B cell (primary cell): ENCODE measurements at regions not wholly inside any gene's neighbourhood (a gene's known extent, or its start where the extent isn't known, plus 50 kb on each side); places are given as distances from the start of the nearest gene placed in this dataset.
A peak's percentile ranks its signal among the peaks of the same experiment; 100 is the strongest.

Experiments
- ATAC-seq: fragments of 200-7000 bp; cut with Tn5 transposase; one replicate; pipeline ENCODE4 v1.10.0; 2021; ENCODE audit warnings: low read depth, mild to moderate bottlenecking, moderate number of reproducible peaks, moderate library complexity
- CTCF ChIA-PET: fragments of 350-600 bp; sonication (Branson Sonifier 250); formaldehyde crosslinking; loops from one replicate; lab custom pipeline; 2021; ENCODE audit warnings: antibody characterized with exemption, inconsistent platforms; lab: Charles Lee
- POLR2A ChIA-PET: fragments of 350-600 bp; sonication (Branson Sonifier 250); formaldehyde crosslinking; loops from one replicate; lab custom pipeline; 2021; ENCODE audit warnings: antibody characterized with exemption; lab: Charles Lee
- DNase-seq: peaks from one replicate; pipeline ENCODE4 v3.0.0; 2013
- H2AFZ ChIP-seq: 2 replicates; pipeline ENCODE4 v1.6.1; 2012; ENCODE audit warnings: mild to moderate bottlenecking, low read depth, low read length; ENCODE audit not compliant: insufficient read depth, poor library complexity, severe bottlenecking
- H3K27ac ChIP-seq, 2 donors: 1 replicate in 1 of 2; 2 replicates in 1 of 2; pipeline ENCODE4 v1.5.1; 2012 to 2013; ENCODE audit warnings: low read length in 2 of 2, mild to moderate bottlenecking in 2 of 2, moderate library complexity in 1 of 2
- H3K27me3 ChIP-seq, 4 experiments: fragments of 200-600 bp in 1 of 4; sonication (generic) in 1 of 4; replicated peaks in 1 of 4; 1 replicate in 2 of 4; 2 replicates in 2 of 4; pipeline versions ENCODE4 v1.6.1 to v1.7.0; 2013 to 2016; ENCODE audit warnings: low read length in 3 of 4, mild to moderate bottlenecking in 2 of 4, mixed read lengths in 1 of 4, moderate library complexity in 1 of 4; ENCODE audit not compliant: insufficient read depth in 4 of 4, control insufficient read depth in 3 of 4; ENCODE audit errors: control extremely low read depth in 1 of 4
- H3K36me3 ChIP-seq, 2 experiments: replicated peaks in 1 of 2; 1 replicate in 1 of 2; 2 replicates in 1 of 2; pipeline versions ENCODE4 v1.6.1 to v1.7.1; 2013; ENCODE audit warnings: low read length in 1 of 2; ENCODE audit not compliant: insufficient read depth in 2 of 2, control insufficient read depth in 1 of 2; ENCODE audit errors: control extremely low read depth in 1 of 2, extremely low read depth in 1 of 2
- H3K4me1 ChIP-seq, 2 donors: fragments of 200-600 bp in 1 of 2; sonication (generic) in 1 of 2; 1 replicate in 1 of 2; 2 replicates in 1 of 2; pipeline versions ENCODE4 v1.5.1 to v1.6.1; 2013 to 2017; ENCODE audit warnings: low read length in 2 of 2; ENCODE audit not compliant: control insufficient read depth in 2 of 2, insufficient read depth in 2 of 2
- H3K4me2 ChIP-seq: replicated peaks from 2 replicates; pipeline ENCODE3; 2012; ENCODE audit warnings: mild to moderate bottlenecking, low read depth, low read length; ENCODE audit not compliant: poor library complexity, severe bottlenecking
- H3K4me3 ChIP-seq, 5 experiments: fragments of 200-600 bp in 1 of 5; sonication (generic) in 1 of 5; 1 replicate in 3 of 5; 2 replicates in 2 of 5; pipeline versions ENCODE4 v1.5.1 to v1.7.0; 2011 to 2016; ENCODE audit warnings: low read length in 4 of 5, mild to moderate bottlenecking in 4 of 5, low read depth in 2 of 5, control low read depth in 1 of 5, moderate library complexity in 1 of 5; ENCODE audit not compliant: insufficient read depth in 1 of 5; ENCODE audit errors: control extremely low read depth in 1 of 5, extremely low read depth in 1 of 5
- H3K79me2 ChIP-seq: fragments of 200-600 bp; sonication (generic); one replicate; pipeline ENCODE4 v1.6.0; 2016; ENCODE audit warnings: low read length; ENCODE audit not compliant: control insufficient read depth, insufficient read depth
- H3K9ac ChIP-seq: fragments of 200-600 bp; sonication (generic); 2 replicates; pipeline ENCODE4 v1.6.1; 2017; ENCODE audit warnings: mild to moderate bottlenecking, low read length, moderate library complexity
- H3K9me3 ChIP-seq, 3 donors: one replicate each; pipeline versions ENCODE4 v1.6.1 to v1.7.1; 2013; ENCODE audit warnings: low read length in 2 of 3; ENCODE audit not compliant: control insufficient read depth in 2 of 3, insufficient read depth in 1 of 3; ENCODE audit errors: control extremely low read depth in 1 of 3
- H4K20me1 ChIP-seq: 2 replicates; pipeline ENCODE4 v1.6.0; 2012; ENCODE audit warnings: mild to moderate bottlenecking, low read length; ENCODE audit not compliant: insufficient read depth, control insufficient read depth, poor library complexity, severe bottlenecking
- H3K27ac Mint-ChIP-seq: one replicate; pipeline ENCODE4 v1.8.0; 2021; ENCODE audit warnings: mixed read lengths
- H3K27me3 Mint-ChIP-seq: one replicate; pipeline ENCODE4 v1.8.0; 2021; ENCODE audit warnings: mixed read lengths
- H3K4me1 Mint-ChIP-seq: one replicate; pipeline ENCODE4 v1.8.0; 2021; ENCODE audit warnings: mixed read lengths
- H3K4me3 Mint-ChIP-seq: one replicate; pipeline ENCODE4 v1.8.0; 2021; ENCODE audit warnings: mixed read lengths
- H3K9me3 Mint-ChIP-seq: one replicate; pipeline ENCODE4 v1.8.0; 2022; ENCODE audit warnings: mixed read lengths; ENCODE audit not compliant: insufficient read depth
- EZH2 ChIP-seq: IDR thresholded peaks from 2 replicates; pipeline ENCODE4 v1.6.1; 2012; ENCODE audit warnings: borderline replicate concordance, low read depth, mild to moderate bottlenecking, moderate library complexity, low read length; ENCODE audit not compliant: insufficient read depth, poor library complexity, severe bottlenecking
- WGBS: methylation state at CpG from one replicate; pipeline ENCODE4 v1.1.5; 2013; ENCODE audit warnings: missing lambda C conversion rate; ENCODE audit not compliant: insufficient coverage; 5-methylcytosine and 5-hydroxymethylcytosine counted together
- intact Hi-C: fragments of 100-400 bp; cut with micrococcal nuclease; formaldehyde crosslinking; loops from one replicate; pipeline ENCODE4 v1.10.0; 2022
- TF ChIP-seq, protein P1 (sequence below): fragments of 200-600 bp; IDR thresholded peaks from one replicate; pipeline ENCODE4 v1.8.0; 2022; ENCODE audit warnings: antibody characterized with exemption, mild to moderate bottlenecking

DNA sequence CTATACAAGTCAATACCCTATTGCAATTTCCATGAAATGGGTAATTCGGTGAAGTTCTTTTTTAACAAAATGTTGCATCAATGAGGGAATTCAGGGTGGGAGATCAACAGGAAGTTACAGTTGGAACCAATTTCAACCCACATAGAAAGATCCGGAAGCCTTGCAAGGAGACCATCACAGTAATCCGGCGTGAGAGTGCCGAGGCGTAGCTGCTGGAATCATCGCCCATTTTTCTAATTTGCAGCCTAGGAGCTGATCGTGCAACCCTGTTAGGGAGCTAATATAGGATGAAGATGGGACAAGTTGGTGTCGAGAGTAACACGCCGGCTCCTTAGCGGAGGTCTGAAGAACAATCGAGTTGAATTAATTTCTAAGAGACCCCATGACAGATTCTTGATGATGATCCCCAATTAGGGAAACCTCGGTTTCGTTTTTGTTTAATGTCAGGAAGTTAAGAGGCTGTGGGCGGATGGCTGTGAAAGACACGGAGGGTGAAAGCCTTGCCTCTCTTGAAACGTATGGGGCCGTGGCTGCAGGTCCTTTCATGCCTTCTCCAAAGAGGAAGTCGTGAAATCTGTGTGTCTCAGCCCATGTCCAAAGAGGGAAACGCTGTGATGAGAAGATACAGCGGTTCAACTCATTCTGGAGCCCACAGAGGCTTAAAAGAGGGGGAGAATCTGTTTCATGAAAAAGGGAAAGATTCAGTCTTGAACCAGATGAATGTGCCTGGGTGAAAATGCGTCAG lies 51.2 kb upstream of the CARD11 start:
- Mint-ChIP-seq H3K4me1 (peaks cover 44% of the 10 kb centered on the region), H3K4me3 (peak overlapping the region; percentile 75), H3K9me3 (no peaks in the 10 kb centered on the region), H3K27ac (peak overlapping the region; percentile 91), H3K27me3 (no peaks in the 10 kb centered on the region)
- Histone ChIP-seq H2AFZ (peak overlapping the region; percentile 74), H3K4me2 (peak overlapping the region; percentile 73), H3K27ac (peak overlapping the region; percentile 78 to 82), H3K9me3 (peaks cover 0 to 13% (median 0%) of the 10 kb centered on the region in 3 donors), H3K79me2 (no peaks in the 10 kb centered on the region), H4K20me1 (no peaks in the 10 kb centered on the region), H3K27me3 (no peaks in the 10 kb centered on the region), H3K4me3 (peak overlapping the region; percentile 26 to 56 (median 50)), H3K9ac (peak overlapping the region; percentile 62), H3K36me3 (no peaks in the 10 kb centered on the region), H3K4me1 (peaks cover 37 to 50% of the 10 kb centered on the region in 2 donors)
- peak; percentile 76 for DNase-seq
- POLR2A ChIA-PET: no interaction called here
- ATAC-seq: peak; percentile 45
- CTCF ChIA-PET: interaction anchor here (0.9 to 1.2 kb wide), 2 partner anchors 54 to 229 kb away, joined by 3 read pairs; no protein-coding TSS in a partner anchor
- intact Hi-C loops: loop anchor here (10.0 kb wide), 1 partner anchor 60 kb away; no protein-coding TSS in a partner anchor
- no peak for TF ChIP-seq EZH2
- TF ChIP-seq, protein P1, sequence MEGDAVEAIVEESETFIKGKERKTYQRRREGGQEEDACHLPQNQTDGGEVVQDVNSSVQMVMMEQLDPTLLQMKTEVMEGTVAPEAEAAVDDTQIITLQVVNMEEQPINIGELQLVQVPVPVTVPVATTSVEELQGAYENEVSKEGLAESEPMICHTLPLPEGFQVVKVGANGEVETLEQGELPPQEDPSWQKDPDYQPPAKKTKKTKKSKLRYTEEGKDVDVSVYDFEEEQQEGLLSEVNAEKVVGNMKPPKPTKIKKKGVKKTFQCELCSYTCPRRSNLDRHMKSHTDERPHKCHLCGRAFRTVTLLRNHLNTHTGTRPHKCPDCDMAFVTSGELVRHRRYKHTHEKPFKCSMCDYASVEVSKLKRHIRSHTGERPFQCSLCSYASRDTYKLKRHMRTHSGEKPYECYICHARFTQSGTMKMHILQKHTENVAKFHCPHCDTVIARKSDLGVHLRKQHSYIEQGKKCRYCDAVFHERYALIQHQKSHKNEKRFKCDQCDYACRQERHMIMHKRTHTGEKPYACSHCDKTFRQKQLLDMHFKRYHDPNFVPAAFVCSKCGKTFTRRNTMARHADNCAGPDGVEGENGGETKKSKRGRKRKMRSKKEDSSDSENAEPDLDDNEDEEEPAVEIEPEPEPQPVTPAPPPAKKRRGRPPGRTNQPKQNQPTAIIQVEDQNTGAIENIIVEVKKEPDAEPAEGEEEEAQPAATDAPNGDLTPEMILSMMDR: no peak
- 2% methylated on average over 22 of the region's 23 CpGs for WGBS

DNA sequence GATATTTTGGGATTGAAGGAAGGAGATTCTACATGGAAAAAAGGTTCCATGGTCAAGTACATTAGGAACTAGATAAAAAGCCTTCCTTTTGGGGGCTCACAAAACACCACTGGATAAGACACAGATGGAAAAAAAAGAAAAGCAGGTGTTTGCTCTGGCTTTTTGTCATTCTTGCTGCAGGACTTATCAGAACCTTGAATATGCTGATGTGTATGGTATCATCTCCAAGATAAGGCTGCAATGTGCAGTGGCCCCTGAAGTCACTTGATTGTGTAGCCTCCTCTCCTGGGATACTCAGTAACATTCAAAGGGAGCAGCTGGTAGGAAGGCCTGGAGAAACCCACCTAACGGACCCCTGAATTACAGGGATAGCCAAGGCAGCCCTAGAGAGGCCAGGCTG lies 54.1 kb upstream of the CARD11 start:
- no peak overlapping the region for H3K4me2 ChIP-seq
- no peak overlapping the region for H2AFZ ChIP-seq
- CTCF ChIA-PET: interaction anchor here (3.8 kb wide), 1 partner anchor 7 kb away, joined by 15 read pairs; no protein-coding TSS in a partner anchor
- Mint-ChIP-seq H3K27me3 (no peaks in the 10 kb centered on the region), H3K4me3 (no peak overlapping the region), H3K9me3 (no peaks in the 10 kb centered on the region), H3K27ac (no peak overlapping the region), H3K4me1 (peaks cover 28% of the 10 kb centered on the region)
- H3K36me3 ChIP-seq: no peaks in the 10 kb centered on the region
- H3K27me3 ChIP-seq: no peaks in the 10 kb centered on the region
- no peaks in the 10 kb centered on the region for H3K79me2 ChIP-seq
- no peak overlapping the region for H3K27ac ChIP-seq
- H3K4me3 ChIP-seq: no peak overlapping the region
- intact Hi-C loops: loop anchor here (10.0 kb wide), 1 partner anchor 57 kb away; no protein-coding TSS in a partner anchor
- POLR2A ChIA-PET: no interaction called here
- no peaks in the 10 kb centered on the region for H4K20me1 ChIP-seq
- WGBS: 100% methylated on average over 1 of the region's 1 CpG
- DNase-seq (no peak), ATAC-seq (no peak)
- peaks cover 19 to 29% of the 10 kb centered on the region in 2 donors for H3K4me1 ChIP-seq
- H3K9ac ChIP-seq: no peak overlapping the region
- TF ChIP-seq EZH2: no peak
- TF ChIP-seq, protein P1: no peak
- peaks cover 0 to 9% (median 0%) of the 10 kb centered on the region in 3 donors for H3K9me3 ChIP-seq
